CD4-positive, alpha-beta T cell treated with Interleukin-4 for 4 hours (primary cell): ENCODE measurements at regions not wholly inside any gene's neighbourhood (a gene's known extent, or its start where the extent isn't known, plus 50 kb on each side); places are given as distances from the start of the nearest gene placed in this dataset.

Source experiments
- DNase-seq: peaks from one replicate; pipeline ENCODE4 v3.0.0-alpha.2; 2020

DNA sequence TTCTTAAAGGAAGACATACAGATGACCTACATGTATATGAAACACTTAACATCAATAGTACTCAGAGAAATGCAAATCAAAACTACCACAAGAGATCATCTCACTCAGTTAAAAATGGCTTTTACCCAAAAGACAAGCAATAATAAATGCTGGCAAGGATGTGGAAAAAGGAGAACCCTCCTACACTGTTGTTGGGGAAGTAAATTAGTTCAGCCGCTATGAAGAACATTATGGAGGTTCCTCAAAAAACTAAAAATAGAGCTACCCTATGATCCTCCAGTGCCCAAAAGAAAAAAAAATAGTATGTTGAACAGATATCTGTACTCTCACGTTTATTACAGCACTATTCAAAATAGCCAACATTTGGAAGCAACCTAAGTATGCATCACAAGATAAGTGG is 1579.4 kb upstream of the TMEFF2 start:
- DNase-seq: no peak

DNA sequence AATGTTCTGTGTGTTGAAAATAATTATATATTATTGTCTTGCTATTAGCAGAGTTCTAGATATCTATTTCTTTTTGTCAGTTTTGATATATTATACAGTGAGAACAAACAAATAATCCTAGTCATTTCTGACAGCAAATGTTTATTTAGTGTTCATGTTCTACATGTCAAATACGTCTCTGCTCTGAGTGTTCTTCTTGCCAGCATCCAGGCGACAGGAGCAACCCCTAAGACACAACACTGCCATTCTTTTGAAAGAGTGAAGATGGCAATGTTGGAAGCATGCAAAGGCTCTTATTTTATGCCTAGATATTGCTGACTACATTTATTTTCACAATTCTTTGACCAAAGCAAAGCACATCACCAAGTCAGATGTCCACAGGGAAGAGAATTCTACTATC is 1556.6 kb upstream of the TMEFF2 start:
- no peak for DNase-seq

DNA sequence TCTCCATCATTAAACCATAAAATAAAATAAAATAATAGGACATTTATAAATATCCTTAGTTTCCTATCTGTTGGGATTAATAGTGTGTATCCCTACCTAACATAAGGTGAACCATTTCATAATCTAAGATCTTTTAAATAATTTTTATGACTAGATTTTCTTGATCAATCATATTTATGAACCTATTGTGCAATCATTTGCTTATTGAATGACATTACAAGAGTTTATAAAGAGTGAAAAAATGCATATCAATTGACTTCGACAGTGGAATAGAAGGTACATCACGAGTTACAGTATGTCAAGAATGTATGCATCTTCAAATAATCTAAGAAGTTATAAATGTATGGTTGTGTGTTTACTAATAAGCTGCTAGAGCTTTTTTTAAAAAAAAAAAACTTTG is 1554.8 kb upstream of the TMEFF2 start:
- DNase-seq: no peak

DNA sequence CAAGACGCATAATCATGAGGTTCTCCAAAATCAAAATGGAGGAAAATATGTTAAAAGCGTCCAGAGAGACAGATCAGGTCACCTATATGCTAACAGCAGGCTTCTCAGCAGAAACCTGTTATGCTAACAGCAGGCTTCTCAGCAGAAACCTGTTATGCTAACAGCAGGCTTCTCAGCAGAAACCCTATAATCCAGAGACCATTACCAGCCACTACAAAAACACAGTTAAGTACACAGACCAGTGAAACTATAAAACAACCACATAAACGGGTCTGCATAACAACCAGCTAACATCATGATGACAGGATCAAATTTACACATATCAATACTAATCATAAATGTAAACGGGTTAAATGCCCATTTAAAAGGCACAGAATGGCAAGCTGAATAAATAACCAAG is 1548.4 kb upstream of the TMEFF2 start:
- no peak for DNase-seq

DNA sequence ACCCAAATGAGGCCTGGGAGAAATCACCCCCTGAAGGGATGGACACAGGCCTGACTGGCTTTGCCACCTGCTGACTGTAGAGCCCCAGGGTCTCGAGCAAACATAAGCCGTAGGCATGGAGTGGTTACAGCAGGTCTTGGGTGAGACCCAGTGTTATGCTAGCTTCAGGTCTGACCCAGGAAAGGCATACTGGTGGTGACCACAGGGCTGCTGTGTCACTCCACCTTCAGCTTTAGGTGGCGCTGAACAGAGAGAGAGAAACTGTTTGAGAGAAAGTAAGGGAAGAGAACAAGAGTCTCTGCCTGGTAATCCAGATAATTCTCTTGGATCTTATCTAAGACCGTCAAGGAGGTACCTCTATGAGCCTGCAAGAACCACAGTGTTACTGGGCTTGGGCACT is 1544.2 kb upstream of the TMEFF2 start:
- DNase-seq: no peak

DNA sequence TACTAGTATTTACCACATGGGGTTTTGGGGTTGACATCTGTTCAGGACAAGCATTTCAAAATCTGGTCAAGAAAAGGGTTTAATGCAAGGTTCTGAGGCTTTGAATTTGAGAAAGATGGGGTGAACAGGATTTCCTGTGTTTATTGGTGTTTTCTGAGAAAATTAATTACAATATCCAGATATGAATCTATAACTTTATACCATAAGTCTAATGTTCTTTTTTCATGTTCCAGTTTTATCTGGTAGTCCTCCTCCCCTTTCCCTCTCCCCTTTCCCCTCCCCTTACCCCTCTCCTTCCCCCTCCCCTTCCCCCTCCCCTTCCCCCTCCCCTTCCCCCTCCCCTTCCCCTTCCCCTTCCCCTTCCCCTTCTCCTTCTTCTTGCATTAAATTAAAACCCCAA is 1518.2 kb upstream of the TMEFF2 start:
- DNase-seq: no peak

DNA sequence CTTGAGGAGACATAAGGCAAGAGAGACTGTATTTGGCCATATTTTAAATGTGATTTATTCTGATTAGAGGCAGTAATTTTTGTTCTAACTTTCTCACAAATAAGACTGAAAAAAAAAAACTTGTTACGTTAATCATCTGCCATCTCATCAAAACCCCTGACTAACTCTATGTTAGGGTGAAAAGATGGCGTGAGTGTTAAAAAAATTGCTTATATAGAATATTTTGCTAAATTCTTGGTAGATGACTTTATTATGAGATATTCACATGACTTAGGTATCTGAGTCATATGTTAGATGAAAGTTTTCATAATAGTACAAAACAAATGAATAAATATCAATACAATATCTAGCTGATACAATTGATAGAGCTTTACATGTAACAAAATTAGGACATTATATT is 1508.7 kb upstream of the TMEFF2 start:
- DNase-seq: no peak

DNA sequence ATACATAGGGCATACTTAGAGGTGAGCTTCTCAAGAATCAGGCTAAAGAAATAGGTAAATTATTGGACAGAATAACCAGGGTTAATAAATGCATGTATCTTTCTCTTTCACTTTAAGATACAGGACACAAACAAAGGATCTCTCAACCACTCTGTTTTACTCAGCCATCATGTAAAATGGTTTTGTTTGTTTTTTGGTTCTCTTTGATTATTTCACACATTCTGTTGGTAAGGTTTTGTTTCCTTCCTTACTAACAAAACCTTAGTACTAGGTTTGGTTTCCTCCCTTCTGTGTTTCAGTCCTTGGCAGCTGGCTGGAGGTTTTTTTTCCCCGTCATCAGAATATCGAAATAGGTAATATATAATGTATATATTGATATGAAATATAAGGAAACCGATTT is 1506.8 kb upstream of the TMEFF2 start:
- no peak for DNase-seq

DNA sequence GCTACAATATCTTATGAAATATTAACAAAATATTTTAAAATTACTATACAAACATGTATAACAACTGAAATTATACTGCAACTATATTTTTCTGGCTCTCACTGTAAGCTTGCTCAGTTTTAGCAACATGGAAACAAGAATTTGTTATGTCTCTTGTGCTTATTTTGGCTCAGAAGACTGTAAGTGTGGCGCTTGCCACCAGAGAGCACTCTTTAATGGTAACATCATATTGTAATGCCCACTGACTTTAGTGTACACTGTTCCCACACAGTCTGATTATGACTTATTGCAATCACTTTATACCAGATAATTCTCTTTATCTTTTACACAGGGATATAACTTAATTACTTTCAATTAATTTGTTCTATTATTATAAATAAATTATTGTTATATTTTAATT is 1500.6 kb upstream of the TMEFF2 start:
- no peak for DNase-seq

DNA sequence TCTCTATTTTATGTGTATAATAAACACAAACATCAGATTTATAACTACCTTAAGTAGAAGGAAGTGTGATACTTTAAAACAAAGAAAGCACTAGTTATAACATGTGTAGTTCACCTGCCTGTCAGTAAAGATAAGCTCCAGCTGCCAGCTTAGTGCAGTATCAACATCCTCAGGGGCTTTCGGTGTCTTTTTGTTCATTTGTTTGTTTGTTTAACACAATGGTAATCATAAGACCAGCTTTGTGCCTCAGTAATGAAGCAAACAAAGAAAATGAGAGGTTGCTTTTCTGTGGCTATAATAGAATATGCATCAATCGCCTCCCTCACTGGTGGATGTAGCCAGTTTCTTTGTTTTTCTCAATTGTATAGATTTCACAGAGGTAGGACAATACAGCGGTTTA is 1499.0 kb upstream of the TMEFF2 start:
- no peak for DNase-seq

DNA sequence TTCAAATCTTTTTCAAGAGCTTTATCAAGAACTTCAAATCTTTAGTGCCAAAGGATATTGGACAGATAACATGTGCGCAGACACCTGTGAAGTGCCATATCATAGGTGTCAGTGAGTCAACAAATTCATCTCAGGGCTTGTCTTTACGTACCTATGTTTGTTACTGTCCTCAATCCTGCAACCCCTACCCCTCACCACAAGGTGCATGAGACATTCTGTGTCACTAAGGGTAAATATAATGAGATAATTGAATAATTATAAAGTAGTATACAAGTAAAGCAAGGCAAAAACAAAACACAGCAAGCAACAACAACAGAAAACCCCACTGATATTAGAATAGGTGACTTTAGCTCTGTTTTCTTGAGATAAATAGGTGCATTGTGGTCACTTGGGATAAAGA is 1495.8 kb upstream of the TMEFF2 start:
- no peak for DNase-seq

DNA sequence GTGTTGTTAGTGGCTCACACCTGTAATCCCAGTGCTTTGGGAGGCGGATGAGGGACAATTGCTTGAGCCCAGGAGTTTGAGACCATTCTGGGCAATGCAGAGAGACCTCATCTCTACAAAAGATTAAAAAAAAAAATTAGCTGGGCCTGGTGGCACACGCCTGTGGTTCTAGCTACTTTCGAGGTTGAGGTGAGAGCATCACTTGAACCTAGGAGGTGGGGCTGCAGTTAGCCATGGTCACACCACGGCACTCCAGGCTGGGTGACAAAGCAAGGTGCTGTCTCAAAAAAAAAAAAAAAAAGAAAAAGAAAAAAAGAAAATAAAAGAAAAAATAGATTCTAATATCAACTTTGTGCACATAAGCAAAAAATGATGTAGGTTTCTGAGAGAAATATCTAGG is 1492.5 kb upstream of the TMEFF2 start:
- no peak for DNase-seq

DNA sequence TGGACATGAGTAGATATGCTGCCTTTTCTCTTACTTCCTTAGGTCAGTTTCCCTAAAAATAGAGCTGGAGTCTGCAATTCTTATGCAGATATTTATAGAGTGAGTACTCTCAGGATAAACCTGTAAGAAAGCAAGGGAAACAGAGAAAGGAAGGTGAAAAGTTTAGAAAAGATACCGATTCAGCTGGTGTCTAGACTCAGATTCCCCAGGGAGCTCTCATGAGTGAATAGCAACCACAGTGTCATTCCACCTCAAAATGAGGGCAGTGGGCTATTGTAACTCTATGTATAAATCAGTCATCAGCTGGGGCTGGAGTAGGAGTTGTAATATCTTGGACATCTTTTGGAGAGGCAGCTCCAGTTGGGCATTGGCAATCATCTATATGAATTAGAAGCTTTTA is 1485.1 kb upstream of the TMEFF2 start:
- DNase-seq: no peak

DNA sequence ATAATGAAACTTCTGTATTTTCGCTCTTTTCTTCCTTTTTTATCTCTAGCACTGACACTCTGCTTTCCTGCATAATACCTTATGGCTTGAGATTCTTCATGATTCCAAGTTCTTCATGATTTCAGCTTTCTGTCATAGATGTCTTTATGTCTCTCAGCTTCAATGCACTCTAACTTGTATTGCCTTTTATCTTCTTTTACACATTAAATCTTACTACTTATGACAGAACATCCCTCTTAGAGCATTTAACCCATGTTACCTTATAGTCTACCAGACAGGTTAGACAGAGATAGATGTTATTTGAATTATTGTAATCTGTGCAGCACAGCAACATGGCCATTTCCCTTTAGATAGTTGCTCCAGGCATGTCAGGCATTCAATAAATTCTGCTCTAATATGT is 1475.7 kb upstream of the TMEFF2 start:
- no peak for DNase-seq

DNA sequence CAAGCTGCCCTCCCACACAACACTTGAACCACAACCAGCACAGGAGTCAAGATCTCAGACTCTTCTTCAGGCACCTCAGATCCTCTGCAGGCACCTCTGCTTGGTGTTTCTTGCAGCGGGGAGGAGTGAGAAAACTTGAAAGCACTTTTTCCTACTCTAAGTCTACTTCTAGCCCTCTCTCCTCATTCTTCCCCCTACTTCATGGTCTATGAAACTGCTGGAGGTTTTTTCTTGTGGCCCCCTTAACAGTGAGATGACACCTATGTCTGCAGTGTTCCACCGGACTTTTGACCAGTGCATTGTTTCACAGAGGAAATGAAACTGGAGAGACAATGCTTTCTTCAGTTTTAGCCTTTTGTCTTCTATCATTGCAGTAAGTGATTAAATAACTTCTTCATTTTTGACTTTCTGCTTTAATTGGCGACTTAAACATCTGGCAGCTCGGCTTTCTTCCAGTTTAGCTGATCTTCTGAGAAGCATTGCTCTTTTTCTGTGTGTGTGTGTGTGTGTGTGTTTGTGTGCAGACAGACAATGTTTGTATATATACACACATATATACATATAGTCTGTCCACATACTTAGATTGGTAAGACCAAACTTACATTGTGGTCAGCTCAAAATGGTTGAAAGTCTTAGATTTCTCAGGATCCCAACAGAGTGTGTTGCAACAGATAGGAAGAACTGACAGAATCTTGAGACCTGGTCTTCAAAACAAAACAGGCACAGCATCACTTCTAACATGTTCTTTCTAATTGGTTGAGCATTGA is 1474.0 kb upstream of the TMEFF2 start:
- no peak for DNase-seq

DNA sequence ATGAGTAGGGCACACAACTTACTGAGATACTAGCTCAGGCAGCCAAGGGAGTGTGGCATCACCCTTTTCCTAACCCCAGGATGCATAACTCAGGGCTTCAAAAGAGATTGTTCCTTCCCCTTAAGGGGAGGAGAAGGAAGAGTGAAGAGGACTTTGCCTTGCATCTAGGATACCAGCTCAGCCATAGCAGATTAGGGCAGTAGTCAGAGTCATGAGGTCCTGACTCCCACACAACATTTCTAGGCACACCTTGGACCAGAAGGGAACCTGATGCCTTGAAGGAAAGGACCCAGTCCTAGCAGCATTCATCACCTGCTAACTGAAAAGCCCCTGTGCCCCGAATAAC is 1433.2 kb upstream of the TMEFF2 start:
- no peak for DNase-seq

DNA sequence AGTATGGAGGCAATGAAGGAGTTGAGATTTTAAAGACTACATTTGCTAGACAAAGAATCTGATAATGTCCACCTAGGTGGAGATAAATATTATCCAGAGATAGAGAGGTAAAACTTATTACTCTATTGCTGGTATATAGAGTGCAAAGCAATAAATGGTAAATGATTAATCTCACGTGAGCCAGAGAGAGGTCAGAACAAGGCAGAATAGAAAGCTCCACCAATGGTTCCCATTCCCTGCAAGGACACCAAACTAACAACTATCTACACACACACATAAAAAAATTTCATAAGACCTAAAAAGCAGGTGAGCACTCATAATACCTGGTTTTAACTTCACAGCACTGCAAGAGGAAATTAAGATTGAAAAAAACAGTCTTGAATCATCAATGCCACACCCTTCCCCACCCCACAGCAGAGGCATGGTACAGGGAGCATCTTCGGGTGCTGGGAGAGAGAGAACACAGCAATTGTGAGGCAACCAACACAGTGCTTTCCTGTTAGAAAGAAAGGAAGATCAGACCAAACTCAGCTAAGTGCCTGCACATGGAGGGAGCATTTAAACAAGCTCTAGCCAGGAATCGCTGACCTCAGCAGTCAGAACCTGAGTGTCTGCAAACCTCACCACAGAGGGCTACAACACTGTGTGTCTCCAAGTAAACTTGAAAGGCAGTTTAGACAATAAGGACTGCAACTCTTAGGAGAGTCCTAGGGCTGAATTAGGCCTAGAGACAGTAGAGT is 1432.6 kb upstream of the TMEFF2 start:
- no peak for DNase-seq

DNA sequence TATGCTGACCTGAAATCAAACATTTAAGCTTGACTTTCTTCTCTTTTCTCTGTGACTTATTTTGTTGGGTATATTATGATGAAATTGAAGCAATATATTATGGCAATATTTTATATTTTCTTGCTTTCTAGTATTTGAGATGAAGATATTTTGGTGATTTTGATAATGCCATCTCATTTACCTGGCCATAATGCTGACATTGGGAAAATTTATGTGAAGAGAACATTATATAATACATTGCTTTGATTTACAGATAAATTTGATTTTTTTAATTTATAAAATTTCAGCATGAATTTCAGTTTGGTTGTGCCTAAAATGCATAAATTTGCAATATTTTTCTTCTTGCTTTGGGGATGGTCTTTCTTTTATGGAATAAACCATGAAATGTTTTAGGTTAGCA is 1413.7 kb upstream of the TMEFF2 start:
- no peak for DNase-seq

DNA sequence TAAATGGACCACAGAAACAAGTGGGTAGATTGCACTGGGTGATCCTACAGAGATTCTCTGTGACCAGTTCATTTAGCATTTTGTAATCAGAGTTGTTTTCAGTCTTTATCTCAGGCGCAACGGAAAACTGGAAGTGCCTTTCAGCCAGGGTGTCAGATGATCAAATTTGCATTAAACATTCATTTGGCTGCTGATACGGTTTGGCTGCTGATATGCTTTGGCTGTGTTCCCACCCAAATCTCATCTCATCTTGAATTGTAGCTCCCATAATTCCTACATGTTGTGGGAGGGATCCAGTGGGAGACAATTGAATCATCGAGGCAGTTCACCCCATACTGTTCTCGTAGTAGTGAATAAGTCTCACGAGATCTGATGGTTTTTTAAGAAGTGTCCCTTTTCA is 1396.1 kb upstream of the TMEFF2 start:
- no peak for DNase-seq

DNA sequence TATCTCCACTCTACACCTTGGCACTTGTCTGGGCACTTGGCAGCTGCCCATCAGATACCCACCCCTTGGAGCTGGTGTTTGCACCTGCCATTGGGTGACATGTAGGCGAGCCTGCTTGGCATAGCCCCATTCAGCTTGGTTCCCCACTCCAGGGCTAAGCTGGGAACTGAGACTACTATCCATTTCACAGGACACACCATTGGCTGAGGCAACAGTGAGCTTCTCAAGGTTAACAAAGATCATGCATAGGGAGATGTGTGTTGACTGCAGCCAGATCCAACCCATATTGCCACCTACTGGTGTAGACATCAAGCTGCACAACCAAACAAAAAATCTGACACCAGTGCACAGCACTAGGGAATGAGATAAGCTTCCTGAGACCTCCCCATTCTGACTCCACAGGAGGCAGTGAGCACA is 1389.8 kb upstream of the TMEFF2 start:
- DNase-seq: no peak

DNA sequence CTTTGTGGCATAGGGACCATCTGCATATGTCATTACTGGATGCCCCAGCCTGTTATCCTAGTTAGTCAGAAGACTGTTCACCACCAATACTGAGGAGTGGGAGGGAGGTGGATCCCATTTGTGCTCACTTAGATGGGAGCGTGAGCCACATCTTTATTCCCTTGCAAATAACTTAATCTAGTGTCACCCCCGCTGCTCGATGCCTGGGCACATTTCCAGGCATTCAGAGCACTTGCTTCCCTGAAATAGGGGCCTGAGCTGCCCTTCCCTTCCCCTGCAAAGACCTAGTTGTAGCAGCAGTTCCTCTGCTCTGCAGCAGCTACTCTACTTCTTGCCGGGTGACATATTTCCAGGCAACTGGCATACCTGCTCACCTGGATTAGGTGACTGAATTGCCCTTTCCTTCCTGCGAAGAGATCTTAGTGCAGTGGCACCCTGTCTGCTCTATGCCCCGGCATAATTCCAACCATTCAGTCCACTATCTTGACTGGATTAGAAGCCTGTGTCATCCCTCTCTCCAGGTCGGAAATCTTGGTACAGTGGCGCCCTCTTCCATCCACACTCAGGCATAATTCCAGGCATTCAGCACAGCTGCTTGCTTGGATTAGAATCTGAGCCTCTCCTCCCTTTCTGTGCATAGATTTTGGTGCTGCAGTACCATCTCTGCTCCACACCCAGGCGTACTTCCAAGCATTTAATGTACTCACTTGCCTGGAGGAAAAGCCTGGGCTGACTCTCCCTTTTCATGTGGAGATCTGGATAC is 1389.1 kb upstream of the TMEFF2 start:
- DNase-seq: no peak

DNA sequence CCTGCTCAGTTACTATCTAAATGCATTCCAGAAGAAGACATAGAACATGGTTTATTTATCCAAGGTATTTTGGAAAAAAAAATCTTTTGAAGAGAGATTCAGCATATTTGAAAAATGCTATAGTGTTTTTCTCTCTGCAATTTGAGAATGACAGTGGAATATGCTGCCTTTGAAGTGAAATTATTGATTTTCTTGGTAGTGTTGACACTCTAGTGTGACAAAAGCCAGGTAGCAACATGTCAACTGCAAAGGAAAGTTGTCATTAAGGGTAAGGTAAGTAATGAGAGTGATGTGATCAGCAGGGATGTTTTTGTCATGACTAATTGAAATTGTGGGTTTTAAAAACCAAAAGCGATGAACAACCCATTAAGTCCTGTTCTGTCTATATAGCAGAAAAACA is 1387.1 kb upstream of the TMEFF2 start:
- no peak for DNase-seq

DNA sequence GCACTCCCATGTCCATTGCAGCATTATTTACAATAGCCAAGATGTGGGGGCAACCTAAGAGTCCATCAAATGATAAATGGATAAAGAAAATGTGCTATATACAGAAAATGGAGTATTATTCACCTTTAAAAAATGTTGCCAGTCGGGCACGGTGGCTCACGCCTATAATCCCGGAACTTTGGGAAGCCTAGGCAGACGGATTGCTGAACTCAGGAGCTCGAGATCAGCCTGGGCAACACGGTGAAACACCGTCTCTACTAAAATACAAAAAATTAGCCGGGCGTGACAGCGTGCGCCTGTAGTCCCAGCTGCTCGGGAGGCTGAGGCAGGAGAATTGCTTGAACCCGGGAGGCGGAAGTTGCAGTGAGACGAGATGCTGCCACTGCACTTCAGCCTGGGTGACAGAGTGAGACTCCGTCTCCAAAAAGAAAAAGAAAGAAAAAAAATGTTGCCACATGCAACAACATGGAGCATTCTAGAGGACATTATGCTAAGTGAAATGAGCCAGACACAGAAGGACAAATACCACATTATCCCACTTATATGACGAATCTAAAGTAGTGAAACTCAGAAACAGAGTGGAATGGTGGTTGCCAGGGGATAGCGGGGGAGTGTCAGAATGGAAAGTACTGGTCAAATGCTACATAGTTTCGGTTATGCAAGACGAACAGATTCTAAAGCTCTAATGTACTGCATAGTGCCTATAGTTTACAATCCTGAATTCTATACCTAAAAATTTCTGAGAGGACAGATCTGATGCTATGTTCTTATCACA is 1385.6 kb upstream of the TMEFF2 start:
- DNase-seq: no peak
